Fibroblast of the aortic adventitia (primary cell): ENCODE measurements at regions not wholly inside any gene's neighbourhood (a gene's known extent, or its start where the extent isn't known, plus 50 kb on each side); places are given as distances from the start of the nearest gene placed in this dataset.
A peak's percentile ranks its signal among the peaks of the same experiment; 100 is the strongest.

Experiments used
- DNase-seq: peaks from one replicate; pipeline ENCODE4 v3.0.0-alpha.2; 2010; ENCODE audit warnings: low read depth
- H3K4me3 ChIP-seq: 2 replicates; pipeline ENCODE4 v1.5.1; 2011; ENCODE audit warnings: low read depth, mild to moderate bottlenecking, control low read depth, low read length, moderate library complexity
- CTCF ChIP-seq: IDR thresholded peaks from 2 replicates; pipeline ENCODE4 v1.5.1; 2011; ENCODE audit warnings: mild to moderate bottlenecking, low read length, control low read depth, inconsistent platforms; ENCODE audit not compliant: insufficient read depth

- no peak overlapping the region for H3K4me3 ChIP-seq
- TF ChIP-seq CTCF, result no peak
- no peak for DNase-seq
These were observed 152.6 kb upstream of the RNF32 start for GRCh38 chr7:156487811-156488533.

GRCh38 chr7:156480671-156481070 lies 159.9 kb upstream of the RNF32 start:
- H3K4me3 ChIP-seq, result no peak overlapping the region
- DNase-seq, result no peak
- TF ChIP-seq CTCF, result no peak

DNA sequence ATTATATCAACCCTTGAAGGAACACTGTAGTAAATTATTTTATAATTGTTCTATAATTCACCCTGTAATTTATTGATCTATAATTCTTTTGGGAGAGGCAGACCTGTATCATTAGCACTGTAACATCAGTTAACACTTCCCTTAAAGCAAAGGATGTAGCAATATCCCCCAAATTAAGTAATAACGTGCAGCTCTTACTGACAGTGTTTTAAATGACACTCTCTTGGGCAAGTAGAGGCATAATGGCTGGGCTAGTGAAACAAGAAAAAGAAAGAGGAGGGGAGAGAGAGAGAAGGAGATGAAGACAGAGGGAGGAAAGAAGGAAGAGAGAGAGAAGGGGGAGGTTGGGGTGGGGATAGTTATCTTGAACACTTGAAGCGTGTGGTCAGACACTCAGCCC lies 161.0 kb upstream of the RNF32 start:
- no peak for TF ChIP-seq CTCF
- no peak overlapping the region for H3K4me3 ChIP-seq
- DNase-seq, result no peak

- no peak for TF ChIP-seq CTCF
- no peak overlapping the region for H3K4me3 ChIP-seq
- no peak for DNase-seq
These were observed 162.1 kb upstream of the RNF32 start for GRCh38 chr7:156478486-156478885.

DNA sequence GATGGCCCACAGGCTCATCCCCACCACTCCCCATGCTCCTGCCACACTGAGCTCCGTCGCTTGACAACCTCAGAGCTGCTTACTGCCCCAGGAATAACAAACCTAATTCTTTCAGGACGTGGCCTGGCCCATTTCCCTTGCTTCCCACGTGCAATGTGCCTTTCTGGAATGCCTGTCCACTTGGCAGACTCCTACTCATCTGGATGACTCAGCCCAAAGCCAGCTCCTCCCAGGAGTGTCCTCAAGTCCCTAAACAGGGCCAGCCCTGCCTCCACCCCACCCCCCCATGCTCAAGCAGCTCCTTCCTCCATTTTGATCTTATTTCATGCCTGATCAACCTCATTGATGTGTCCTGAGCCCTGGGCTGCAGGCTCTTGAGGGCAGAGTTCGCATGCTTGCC lies 164.9 kb upstream of the RNF32 start:
- no peak for TF ChIP-seq CTCF
- peak; percentile 1 for DNase-seq
- H3K4me3 ChIP-seq, result no peak overlapping the region

DNA sequence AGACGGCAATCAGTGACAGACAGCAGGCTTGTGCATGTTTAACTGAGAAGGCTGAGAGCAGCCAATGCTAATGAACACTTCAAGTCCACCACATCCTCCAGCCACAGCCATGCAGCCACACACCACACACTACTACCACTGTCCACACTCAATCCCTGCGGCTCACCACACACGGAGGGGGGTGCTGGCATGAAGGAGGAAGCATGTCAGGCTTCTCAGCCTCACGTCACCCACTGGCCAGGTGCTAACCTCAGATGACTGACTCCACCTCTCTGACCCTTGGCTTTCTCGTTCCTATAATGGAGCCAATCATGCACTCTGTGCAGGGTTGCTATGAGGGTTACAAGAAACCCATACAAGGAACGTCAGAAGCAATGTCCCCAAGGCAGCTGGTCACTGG lies 165.4 kb upstream of the RNF32 start:
- no peak for TF ChIP-seq CTCF
- no peak overlapping the region for H3K4me3 ChIP-seq
- DNase-seq, result no peak

GRCh38 chr7:156474241-156474743 lies 166.3 kb upstream of the RNF32 start:
- H3K4me3 ChIP-seq, result no peak overlapping the region
- no peak for DNase-seq
- TF ChIP-seq CTCF, result no peak
